GM19035 (cell line): ENCODE measurements at regions not wholly inside any gene's neighbourhood (a gene's known extent, or its start where the extent isn't known, plus 50 kb on each side); places are given as distances from the start of the nearest gene placed in this dataset.
"Not testable (repeated sequence)": the region's sequence is repeated elsewhere in the genome, so short reads cannot be mapped to it uniquely, and the experiment has no call there.

Experiments used
- ATAC-seq: cut with Tn5 transposase; IDR thresholded peaks from one replicate; pipeline ENCODE4 v1.9.1; 2021; ENCODE audit not compliant: unreplicated experiment

DNA sequence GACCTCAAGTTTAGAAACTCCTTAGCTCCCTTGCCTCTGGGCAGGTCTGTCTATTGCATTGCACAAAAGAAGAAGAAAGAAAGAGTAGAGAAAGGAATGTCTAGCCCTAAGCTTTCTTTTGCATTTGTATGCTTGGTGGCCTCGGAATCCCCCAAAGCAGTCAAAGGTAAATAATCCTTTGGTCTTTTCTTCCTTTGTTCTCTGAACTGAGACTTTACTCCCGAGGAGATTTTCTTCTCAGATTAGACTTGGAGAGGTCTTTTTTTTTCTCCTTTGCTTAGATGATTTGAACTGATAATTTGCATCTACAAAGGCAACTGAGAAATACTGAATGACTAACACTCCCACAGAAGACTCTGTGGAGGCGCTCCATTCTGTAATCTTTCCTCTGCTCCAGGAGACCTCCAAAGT lies 93.2 kb downstream of the AKR1D1 start:
- ATAC-seq, result no peak

- ATAC-seq, result no peak
These were observed 94.0 kb downstream of the AKR1D1 start for GRCh38 chr7:138170298-138170697.

DNA sequence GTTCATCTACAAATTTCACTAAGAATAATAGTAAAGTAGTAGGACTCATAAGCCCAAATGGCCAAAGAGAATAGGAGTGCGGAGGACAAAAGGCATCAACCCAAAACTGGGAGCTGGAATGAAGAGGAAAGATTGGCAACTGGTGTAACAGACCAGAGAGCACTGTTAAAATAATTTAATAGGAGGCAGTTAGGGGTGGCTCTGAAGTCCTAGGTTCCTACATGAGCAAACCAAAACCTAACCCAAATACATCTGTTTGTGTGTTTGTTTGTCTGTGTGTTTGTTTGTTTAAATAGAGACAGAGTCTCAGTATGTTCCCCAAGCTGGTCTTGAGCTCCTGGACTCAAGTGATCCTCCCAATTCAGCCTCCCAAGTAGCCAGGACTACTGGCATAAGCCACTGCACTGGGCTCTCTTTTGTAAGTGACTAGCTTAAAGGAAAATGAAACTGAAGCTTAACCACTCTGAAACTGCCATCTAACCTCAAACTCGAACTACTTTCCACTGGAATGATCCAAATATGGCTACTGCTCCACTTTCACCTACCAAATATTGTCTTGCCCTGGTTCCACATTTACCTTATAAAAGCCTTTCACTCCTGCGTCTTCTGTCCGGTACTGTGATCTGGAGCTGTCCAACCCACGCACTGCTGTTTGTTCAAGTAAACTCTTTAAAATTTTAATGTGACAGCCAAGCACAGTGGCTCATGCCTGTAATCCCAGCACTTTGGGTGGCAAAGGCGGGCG lies 94.9 kb downstream of the AKR1D1 start:
- peak; percentile 95 for ATAC-seq

DNA sequence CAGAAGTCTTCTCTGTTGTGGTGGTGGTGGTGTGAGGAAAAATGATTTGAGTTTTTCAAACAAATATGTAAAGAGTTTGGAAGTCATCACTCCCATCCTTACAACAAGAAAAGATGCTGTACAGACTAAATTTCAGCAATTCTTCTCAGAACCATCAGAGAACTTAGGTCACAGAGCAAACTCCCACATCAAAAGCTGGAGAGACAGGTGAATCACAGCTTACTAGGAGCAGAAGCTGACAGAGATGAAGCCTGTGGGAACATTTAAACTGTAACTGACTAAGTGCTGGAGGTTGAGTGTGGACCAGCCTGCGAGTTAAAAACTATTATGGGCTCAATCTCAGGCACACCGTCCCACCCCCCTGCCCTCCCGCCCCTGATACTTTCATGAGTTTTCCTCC lies 97.3 kb downstream of the AKR1D1 start:
- ATAC-seq, result no peak

- no peak for ATAC-seq
These were observed 99.8 kb downstream of the AKR1D1 start for GRCh38 chr7:138176060-138176459.

DNA sequence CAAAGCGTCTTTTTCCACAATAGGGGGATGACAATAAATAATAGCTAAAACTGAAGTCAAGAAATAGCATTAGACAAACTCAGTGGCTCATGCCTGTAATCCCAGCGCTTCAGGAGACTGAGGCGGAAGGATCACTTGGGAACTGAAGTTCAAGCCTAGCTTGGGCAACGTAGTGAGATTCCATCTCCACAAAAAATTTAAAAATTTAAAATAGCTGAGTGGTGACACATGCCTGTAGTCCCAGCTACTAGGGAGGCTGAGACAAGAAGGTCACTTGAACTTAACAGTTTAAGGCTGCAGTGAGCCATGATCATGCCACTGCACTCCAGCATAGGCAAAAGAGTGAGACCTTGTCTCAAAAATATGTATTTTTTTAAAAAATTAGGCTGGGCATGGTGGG lies 107.9 kb downstream of the AKR1D1 start:
- ATAC-seq, result no peak

- ATAC-seq, result no peak
These were observed 109.1 kb downstream of the AKR1D1 start for GRCh38 chr7:138185132-138185908.

DNA sequence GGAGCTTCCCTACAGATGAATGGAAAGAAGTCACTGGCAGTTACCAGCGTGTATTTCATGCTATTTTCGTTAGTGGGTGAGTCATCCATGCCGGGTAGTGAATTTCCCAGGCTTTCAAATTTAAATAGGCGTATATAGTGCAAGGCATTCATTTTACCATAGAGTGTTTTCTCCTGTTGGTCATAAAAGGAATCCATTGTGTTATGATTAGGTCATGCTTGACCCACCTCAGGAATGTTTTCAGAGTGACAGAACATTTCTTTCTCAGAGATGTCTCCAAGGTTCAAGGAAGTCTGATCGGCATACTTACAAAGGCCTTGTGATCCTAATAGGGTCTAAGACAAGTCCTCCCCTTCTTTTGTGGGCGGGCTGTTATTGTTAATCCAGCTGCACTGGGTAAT lies 110.7 kb downstream of the AKR1D1 start:
- no peak for ATAC-seq

- ATAC-seq, result no peak
These were observed 112.1 kb downstream of the AKR1D1 start for GRCh38 chr7:138188290-138188858.

DNA sequence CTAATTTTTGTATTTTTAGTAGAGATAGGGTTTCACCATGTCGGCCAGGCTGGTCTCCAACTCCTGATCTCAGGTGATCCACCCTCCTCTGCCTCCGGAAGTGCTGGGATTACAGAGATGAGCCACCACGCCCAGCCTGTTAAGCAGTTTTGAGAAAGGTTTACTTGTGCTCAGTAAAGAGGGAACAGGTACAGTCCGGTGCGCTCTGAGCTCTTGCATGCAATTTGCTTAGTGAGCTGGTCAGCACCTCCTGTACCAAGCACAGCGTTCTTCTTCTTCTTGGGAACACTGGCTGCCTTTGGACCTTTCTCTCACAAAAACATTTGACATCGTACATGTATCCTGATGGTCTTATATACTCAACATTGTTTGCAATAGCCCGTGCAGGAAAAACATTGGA lies 118.3 kb downstream of the AKR1D1 start:
- ATAC-seq, result no peak

GRCh38 chr7:138195151-138195571 lies 118.9 kb downstream of the AKR1D1 start:
- no peak for ATAC-seq

DNA sequence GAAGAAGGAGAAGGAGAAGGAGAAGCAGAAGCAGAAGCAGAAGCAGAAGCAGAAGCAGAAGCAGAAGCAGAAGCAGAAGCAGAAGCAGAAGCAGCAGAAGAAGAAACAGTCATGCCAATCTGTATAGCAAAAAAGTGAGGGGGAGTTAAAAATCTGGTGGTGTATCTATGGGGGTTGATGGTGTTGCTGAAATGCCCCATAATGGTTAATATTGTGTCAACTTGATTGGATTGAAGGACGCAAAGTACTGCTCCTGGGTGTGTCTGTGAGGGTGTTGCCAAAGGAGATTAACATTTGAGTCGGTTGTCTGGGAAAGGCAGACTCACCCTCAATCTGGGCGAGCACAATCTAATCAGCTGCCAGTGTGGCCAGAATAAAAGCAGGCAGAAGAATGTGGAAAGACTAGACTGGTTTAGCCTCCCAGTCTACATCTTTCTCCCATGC lies 120.3 kb downstream of the AKR1D1 start:
- ATAC-seq, result not testable (repeated sequence)

DNA sequence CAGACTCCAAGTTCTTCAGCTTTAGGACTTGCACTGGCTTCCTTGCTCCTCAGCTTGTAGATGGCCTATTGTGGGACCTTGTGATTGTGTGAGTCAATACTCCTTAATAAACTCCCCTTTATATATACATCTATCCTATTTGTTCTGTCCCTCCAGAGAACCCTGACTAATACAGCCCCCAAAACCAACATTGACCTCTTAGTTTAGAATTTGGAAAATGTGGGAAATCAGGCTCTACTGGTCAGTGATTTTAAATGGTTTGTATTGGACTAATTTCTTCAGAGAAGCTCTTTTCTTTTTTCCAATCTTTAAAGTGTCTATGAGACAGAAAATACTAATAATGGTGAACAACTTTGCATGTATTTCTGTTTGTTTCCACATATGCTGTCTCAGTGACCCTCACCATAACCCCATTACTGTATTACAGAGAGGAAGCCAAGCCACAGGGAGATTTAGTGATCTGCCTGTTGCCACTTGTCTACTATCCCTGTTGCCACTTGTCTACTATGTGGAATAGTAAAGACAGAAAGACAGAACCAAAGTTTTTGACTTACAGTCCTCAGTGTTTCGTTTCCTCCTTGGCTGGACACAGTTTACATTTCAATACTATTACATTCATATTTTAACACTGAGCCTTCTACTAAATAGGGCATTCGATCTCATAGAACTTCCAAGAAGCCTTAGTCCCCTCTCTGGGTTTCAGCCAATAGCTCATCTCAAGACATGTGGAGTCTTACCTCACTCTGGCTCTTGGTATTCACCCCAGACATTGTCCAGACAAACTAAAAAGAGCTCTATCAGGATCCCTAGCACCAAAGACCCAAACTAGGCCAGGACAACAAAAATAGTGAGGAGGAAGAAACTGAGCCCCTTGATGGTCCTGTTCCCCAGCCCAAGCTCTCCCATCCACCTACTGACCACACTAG lies 121.0 kb downstream of the AKR1D1 start:
- no peak for ATAC-seq

DNA sequence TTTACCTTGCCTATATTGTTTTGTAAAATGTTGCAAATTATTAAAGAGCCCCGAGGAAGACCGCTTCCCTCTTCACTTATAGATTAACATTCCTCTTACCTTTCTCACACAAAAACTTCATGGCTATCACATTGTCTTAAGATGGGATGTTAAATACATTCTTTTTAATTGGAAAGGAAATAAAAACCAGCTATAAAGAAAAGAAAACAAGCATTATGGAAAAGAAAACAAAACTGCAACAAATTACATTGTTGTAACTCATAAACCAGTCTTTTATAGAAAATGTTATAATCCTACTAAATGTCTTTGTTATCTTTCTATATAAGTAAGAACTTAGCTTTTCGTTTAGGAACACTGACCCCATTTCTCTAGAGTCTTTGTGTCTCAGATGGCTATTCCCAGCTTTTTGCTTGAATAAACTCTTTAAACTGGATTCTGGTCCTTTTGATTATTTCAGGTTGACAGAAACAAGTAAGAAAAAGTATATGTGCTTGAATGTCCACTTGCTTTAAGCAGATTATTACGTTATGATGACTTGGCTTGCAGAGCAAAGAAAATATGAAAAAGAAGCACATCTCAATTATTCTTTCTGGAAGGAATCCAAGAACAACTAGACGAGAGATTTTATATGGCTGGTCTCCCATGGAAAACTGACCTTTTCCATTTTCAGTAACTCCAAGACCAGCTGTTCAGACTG lies 128.2 kb downstream of the AKR1D1 start:
- no peak for ATAC-seq

DNA sequence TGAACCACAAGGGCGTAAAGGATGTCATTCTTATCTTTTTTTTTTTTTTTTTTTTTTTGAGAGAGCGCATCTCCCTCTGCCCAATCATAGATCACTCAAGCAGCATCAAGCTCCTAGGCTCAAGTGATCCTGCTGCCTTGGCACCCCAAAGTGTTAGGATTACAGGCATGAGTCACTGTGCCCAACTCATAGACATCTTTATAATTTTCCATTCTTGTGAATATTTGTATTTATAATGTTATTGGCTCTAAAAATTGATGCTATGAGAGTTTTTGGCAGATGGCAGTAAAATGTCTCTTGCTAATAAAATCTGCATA lies 128.7 kb downstream of the AKR1D1 start:
- ATAC-seq, result no peak

DNA sequence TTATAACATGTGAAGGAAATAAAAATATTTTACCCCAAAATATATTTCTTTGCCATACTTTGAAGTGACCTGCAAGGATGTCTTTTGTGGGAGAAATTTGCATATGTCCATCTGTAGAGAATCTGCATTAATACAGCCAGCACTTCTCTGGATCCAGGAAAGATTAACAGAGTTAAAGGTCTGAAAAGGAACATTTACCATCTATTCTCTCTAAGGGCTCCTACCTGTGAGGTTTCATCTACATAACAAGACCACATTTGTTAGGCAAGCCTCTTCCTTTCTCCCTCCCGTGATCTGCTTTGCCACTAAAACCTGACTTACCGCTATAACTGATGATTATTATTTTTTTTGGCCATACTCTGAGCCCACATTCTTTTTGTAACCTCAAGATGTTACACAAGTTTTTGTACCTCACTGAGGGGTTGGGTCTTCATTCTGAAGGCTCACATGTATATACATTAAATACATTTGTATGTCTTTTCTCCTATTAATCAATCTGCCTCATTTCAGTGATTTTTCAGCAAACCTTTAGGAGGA lies 129.4 kb downstream of the AKR1D1 start:
- no peak for ATAC-seq

GRCh38 chr7:138207555-138207971 lies 131.3 kb downstream of the AKR1D1 start:
- ATAC-seq, result no peak

DNA sequence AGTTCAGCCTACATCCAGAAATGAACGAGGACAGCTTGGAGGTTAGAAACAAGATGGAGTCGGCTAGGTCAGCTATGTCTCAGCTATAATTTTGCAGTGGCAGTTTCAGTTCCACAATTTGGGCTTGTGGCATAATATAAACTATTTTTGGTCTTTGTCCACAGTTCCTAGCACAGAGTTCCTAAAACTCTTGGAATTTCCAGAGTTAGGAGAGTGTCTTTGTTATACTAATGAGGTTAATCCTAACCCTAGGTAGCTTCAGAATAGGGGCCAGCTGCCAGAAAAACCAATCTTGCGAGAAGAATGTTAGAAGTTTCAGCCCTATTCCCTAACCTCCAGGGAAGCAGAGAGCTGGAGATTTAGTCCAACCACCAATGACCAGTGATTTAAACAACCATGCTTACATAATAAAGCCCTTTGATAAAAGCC lies 131.9 kb downstream of the AKR1D1 start:
- ATAC-seq, result no peak

- no peak for ATAC-seq
These were observed 132.6 kb downstream of the AKR1D1 start for GRCh38 chr7:138208864-138209263.

DNA sequence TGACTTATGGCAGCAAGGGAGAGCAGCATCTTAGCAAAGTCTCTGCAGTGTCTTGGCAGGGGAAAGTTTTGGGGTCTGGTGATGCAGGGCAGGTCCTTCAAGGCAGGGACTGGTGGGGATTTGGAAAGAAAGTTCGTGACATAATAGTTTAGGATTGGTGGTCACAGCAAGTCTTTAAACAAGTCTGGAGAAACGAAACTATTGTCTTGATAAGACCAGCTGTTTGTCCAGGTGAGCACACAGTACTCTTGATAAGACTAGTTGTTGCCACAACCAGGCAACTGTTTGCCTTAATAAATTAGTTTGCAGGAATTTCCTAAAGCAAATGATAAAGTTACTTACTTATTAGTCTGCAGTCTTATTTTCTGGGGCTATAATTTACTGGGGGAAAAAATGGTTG lies 136.1 kb downstream of the AKR1D1 start:
- ATAC-seq, result no peak
